Liver (tissue), 7 donors: ENCODE measurements at regions not wholly inside any gene's neighbourhood (a gene's known extent, or its start where the extent isn't known, plus 50 kb on each side); places are given as distances from the start of the nearest gene placed in this dataset.
A peak's percentile ranks its signal among the peaks of the same experiment; 100 is the strongest.

Source experiments
- DNase-seq: peaks from one replicate; pipeline ENCODE4 v3.0.0-alpha.2; 2017; ENCODE audit warnings: low spot score
- H3K27ac ChIP-seq, 2 donors: one replicate each; pipeline ENCODE4 v1.7.0; 2013; ENCODE audit warnings: inconsistent platforms in 2 of 2, low read length in 2 of 2, control low read depth in 1 of 2, low read depth in 1 of 2, mild to moderate bottlenecking in 1 of 2
- H3K27me3 ChIP-seq, 4 donors: one replicate each; pipeline versions ENCODE4 v1.6.1 to v1.7.0; 2013; ENCODE audit warnings: low read length in 3 of 4, inconsistent platforms in 1 of 4, mild to moderate bottlenecking in 1 of 4, moderate library complexity in 1 of 4; ENCODE audit not compliant: control insufficient read depth in 4 of 4, insufficient read depth in 4 of 4
- H3K36me3 ChIP-seq, 4 donors: one replicate each; pipeline versions ENCODE4 v1.6.1 to v1.7.0; 2013; ENCODE audit warnings: low read length in 3 of 4, mild to moderate bottlenecking in 3 of 4, low read depth in 1 of 4, moderate library complexity in 1 of 4; ENCODE audit not compliant: control insufficient read depth in 4 of 4, insufficient read depth in 3 of 4
- H3K4me1 ChIP-seq, 4 donors: one replicate each; pipeline versions ENCODE4 v1.6.1 to v1.7.0; 2013; ENCODE audit warnings: low read length in 3 of 4, mild to moderate bottlenecking in 3 of 4, moderate library complexity in 1 of 4; ENCODE audit not compliant: control insufficient read depth in 4 of 4, insufficient read depth in 4 of 4
- H3K4me3 ChIP-seq, 3 donors: one replicate each; pipeline versions ENCODE4 v1.6.1 to v1.7.0; 2013; ENCODE audit warnings: low read length in 3 of 3, control low read depth in 1 of 3, low read depth in 1 of 3, mild to moderate bottlenecking in 1 of 3
- H3K9ac ChIP-seq, 2 donors: one replicate each; pipeline ENCODE4 v1.7.0; 2013; ENCODE audit warnings: low read length in 2 of 2, mild to moderate bottlenecking in 2 of 2, moderate library complexity in 2 of 2, control low read depth in 1 of 2, low read depth in 1 of 2
- H3K9me3 ChIP-seq, 4 donors: one replicate each; pipeline versions ENCODE4 v1.6.1 to v1.7.0; 2013; ENCODE audit warnings: low read length in 3 of 4; ENCODE audit not compliant: control insufficient read depth in 4 of 4
- FOXA2 ChIP-seq: IDR thresholded peaks from 2 replicates; pipeline ENCODE4 v1.6.1; 2016; ENCODE audit warnings: antibody characterized with exemption
- HNF4A ChIP-seq, 2 donors: conservative IDR thresholded peaks; 2 replicates each; pipeline ENCODE4 v1.6.1; 2016; ENCODE audit warnings: antibody characterized with exemption in 2 of 2, mild to moderate bottlenecking in 2 of 2
- HNF4G ChIP-seq: IDR thresholded peaks from 2 replicates; pipeline ENCODE4 v1.6.1; 2016; ENCODE audit warnings: antibody characterized with exemption
- JUND ChIP-seq, 2 donors: IDR thresholded peaks; 2 replicates each; pipeline ENCODE4 v1.6.1; 2016; ENCODE audit warnings: antibody characterized with exemption in 2 of 2
- NR2F2 ChIP-seq: IDR thresholded peaks from 2 replicates; pipeline ENCODE4 v1.6.1; 2016; ENCODE audit warnings: antibody characterized with exemption
- RAD21 ChIP-seq, 2 donors: IDR thresholded peaks; 2 replicates each; pipeline ENCODE4 v1.6.1; 2016; ENCODE audit warnings: antibody characterized with exemption in 2 of 2, mild to moderate bottlenecking in 2 of 2
- RXRA ChIP-seq, 2 donors: IDR thresholded peaks; 2 replicates each; pipeline ENCODE4 v1.6.1; 2017 to 2018; ENCODE audit warnings: antibody characterized with exemption in 2 of 2, mild to moderate bottlenecking in 1 of 2
- SP1 ChIP-seq: IDR thresholded peaks from 2 replicates; pipeline ENCODE4 v1.6.1; 2018; ENCODE audit warnings: antibody characterized with exemption, mild to moderate bottlenecking
- TAF1 ChIP-seq: conservative IDR thresholded peaks from 2 replicates; pipeline ENCODE4 v1.6.1; 2016; ENCODE audit warnings: antibody characterized with exemption, mild to moderate bottlenecking
- WGBS: extraction: QIAGEN DNeasy Blood & Tissue Kit; methylation state at CpG from one replicate; pipeline ENCODE4 v1.1.7; 2013; 5-methylcytosine and 5-hydroxymethylcytosine counted together
- TF ChIP-seq, protein P1 (sequence below): IDR thresholded peaks from 2 replicates; pipeline ENCODE4 v1.6.1; 2016; ENCODE audit warnings: antibody characterized with exemption
- TF ChIP-seq, protein P2 (sequence below): IDR thresholded peaks from 2 replicates; pipeline ENCODE4 v1.6.1; 2016; ENCODE audit warnings: antibody characterized with exemption, mild to moderate bottlenecking
- donor health status: healthy.
- donor health status: healthy.
- donor health status: healthy.
- donor health status: healthy.

DNA sequence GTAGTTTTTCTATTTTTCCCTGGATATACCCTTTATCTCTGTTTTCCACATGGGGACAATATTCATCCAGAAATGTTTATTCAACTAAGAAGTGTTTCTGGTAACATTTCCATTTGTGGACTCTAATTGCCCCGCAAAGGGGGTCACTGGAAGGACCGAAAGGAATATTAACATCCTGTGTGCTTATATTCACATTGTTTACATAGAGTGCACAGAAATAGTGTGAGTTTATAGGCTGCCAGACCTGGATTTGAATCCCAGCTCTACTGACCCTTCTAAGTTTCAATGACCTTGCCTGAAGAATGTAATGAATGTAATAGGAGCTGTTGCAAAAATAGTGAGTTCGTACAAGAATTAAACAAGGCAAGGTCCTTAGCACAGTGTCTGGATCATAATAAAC lies 152.9 kb upstream of the NCKAP5 start:
- Histone ChIP-seq H3K27ac (no peak overlapping the region), H3K36me3 (no peaks in the 10 kb centered on the region), H3K27me3 (no peaks in the 10 kb centered on the region), H3K4me3 (no peak overlapping the region), H3K4me1 (no peaks in the 10 kb centered on the region), H3K9ac (no peak overlapping the region), H3K9me3 (no peaks in the 10 kb centered on the region)
- TF ChIP-seq HNF4A (conservative IDR thresholded peaks at IDR 0.05), result no peak
- TF ChIP-seq JUND (IDR thresholded peaks at IDR 0.05), result peak in 1 of 2 donors; percentile 13
- TF ChIP-seq, protein P1, sequence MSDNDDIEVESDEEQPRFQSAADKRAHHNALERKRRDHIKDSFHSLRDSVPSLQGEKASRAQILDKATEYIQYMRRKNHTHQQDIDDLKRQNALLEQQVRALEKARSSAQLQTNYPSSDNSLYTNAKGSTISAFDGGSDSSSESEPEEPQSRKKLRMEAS, result peak; percentile 12
- TF ChIP-seq, protein P2, sequence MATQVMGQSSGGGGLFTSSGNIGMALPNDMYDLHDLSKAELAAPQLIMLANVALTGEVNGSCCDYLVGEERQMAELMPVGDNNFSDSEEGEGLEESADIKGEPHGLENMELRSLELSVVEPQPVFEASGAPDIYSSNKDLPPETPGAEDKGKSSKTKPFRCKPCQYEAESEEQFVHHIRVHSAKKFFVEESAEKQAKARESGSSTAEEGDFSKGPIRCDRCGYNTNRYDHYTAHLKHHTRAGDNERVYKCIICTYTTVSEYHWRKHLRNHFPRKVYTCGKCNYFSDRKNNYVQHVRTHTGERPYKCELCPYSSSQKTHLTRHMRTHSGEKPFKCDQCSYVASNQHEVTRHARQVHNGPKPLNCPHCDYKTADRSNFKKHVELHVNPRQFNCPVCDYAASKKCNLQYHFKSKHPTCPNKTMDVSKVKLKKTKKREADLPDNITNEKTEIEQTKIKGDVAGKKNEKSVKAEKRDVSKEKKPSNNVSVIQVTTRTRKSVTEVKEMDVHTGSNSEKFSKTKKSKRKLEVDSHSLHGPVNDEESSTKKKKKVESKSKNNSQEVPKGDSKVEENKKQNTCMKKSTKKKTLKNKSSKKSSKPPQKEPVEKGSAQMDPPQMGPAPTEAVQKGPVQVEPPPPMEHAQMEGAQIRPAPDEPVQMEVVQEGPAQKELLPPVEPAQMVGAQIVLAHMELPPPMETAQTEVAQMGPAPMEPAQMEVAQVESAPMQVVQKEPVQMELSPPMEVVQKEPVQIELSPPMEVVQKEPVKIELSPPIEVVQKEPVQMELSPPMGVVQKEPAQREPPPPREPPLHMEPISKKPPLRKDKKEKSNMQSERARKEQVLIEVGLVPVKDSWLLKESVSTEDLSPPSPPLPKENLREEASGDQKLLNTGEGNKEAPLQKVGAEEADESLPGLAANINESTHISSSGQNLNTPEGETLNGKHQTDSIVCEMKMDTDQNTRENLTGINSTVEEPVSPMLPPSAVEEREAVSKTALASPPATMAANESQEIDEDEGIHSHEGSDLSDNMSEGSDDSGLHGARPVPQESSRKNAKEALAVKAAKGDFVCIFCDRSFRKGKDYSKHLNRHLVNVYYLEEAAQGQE, result no peak
- TF ChIP-seq HNF4G, result no peak
- peak; percentile 78 to 83 for TF ChIP-seq RXRA (IDR thresholded peaks at IDR 0.05)
- no peak for TF ChIP-seq TAF1
- peak; percentile 53 for TF ChIP-seq SP1
- peak; percentile 34 to 43 for TF ChIP-seq RAD21 (IDR thresholded peaks at IDR 0.05)
- peak; percentile 75 for TF ChIP-seq NR2F2
- WGBS, result 81% methylated on average over 3 of the region's 3 CpGs
- DNase-seq, result no peak

DNA sequence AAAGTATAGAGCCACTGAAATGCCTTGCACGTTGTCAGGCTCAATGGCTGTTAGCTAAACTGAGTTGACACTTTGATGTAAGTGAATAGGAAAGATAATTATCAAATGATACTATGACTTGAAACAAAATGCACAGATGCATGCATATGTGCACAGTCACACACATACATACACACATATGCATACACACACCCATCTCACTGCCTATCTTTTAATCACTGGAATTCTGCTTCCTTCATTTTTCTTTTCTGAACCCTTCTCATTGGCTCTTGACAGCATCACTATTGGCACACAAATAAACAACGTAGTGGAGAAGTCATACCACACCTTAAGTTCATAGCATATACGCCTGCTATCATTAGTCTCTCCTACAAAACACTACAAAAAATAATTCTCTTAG lies 154.9 kb upstream of the NCKAP5 start:
- Histone ChIP-seq H3K9ac (no peak overlapping the region), H3K4me1 (peaks cover 0 to 6% (median 2%) of the 10 kb centered on the region in 4 donors), H3K4me3 (no peak overlapping the region), H3K27me3 (no peaks in the 10 kb centered on the region), H3K27ac (no peak overlapping the region), H3K9me3 (no peaks in the 10 kb centered on the region), H3K36me3 (no peaks in the 10 kb centered on the region)
- 88% methylated on average over 3 of the region's 3 CpGs for WGBS
- DNase-seq, result no peak
- TF ChIP-seq, protein P1, result no peak

DNA sequence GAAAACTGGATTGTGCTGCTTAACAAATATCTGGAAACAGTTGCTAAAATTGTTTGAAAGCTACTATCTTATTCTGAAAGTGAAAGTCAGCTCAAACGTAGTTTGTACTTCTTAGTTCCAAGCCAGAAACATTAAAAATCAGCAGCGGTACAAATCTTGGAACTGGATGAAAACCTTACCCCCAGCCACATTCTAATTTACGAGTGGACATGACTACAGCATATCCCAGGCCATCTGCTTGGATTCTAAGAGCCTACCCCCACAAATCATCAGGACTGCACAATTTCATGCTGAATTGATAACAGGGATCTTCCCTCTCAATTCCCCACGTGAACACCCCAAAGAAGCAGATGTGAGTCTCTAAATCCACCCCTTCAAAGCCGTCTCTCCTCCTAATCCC lies 158.7 kb upstream of the NCKAP5 start:
- no peaks in the 10 kb centered on the region for H3K36me3 ChIP-seq
- no peak for TF ChIP-seq FOXA2
- TF ChIP-seq, protein P2, result peak; percentile 22
- TF ChIP-seq RXRA (IDR thresholded peaks at IDR 0.05), result no peak
- H3K9me3 ChIP-seq, result no peaks in the 10 kb centered on the region
- H3K27me3 ChIP-seq, result no peaks in the 10 kb centered on the region
- H3K9ac ChIP-seq, result peak overlapping the region; percentile 57 to 80
- WGBS, result 19% methylated on average over 5 of the region's 5 CpGs
- peaks cover 0 to 6% (median 2%) of the 10 kb centered on the region in 4 donors for H3K4me1 ChIP-seq
- DNase-seq, result no peak
- H3K27ac ChIP-seq, result peak overlapping the region; percentile 36 to 73
- peak overlapping the region; percentile 19 to 67 (median 44) for H3K4me3 ChIP-seq
